NCI-H345 treated with DMSO at 0.1 percent for 48 hours (cell line): ENCODE measurements at regions not wholly inside any gene's neighbourhood (a gene's known extent, or its start where the extent isn't known, plus 50 kb on each side); places are given as distances from the start of the nearest gene placed in this dataset.
"Not testable (repeated sequence)": the region's sequence is repeated elsewhere in the genome, so short reads cannot be mapped to it uniquely, and the experiment has no call there.

Source experiments
- DNase-seq: peaks from one replicate; lab custom pipeline; 2025; ENCODE audit not compliant: unreplicated experiment; lab: John Stamatoyannopoulos, UW

- no peak for DNase-seq
Observed at GRCh38 chr7:53491051-53491450, 455.6 kb downstream of the POM121L12 start.

GRCh38 chr7:53495181-53495580 lies 459.7 kb downstream of the POM121L12 start:
- DNase-seq: not testable (repeated sequence)

GRCh38 chr7:53500076-53500475 lies 464.6 kb downstream of the POM121L12 start:
- DNase-seq: no peak

GRCh38 chr7:53504914-53505313 lies 469.5 kb downstream of the POM121L12 start:
- no peak for DNase-seq

- no peak for DNase-seq
Observed at GRCh38 chr7:53518319-53518718, 482.9 kb downstream of the POM121L12 start.

- no peak for DNase-seq
Observed at GRCh38 chr7:53520841-53521240, 485.4 kb downstream of the POM121L12 start.

GRCh38 chr7:53521638-53522184 lies 486.3 kb downstream of the POM121L12 start:
- DNase-seq: peak; percentile 5

GRCh38 chr7:53539558-53539957 lies 504.1 kb downstream of the POM121L12 start:
- DNase-seq: no peak

GRCh38 chr7:53541475-53541874 lies 506.0 kb downstream of the POM121L12 start:
- no peak for DNase-seq

GRCh38 chr7:53542157-53542556 lies 506.7 kb downstream of the POM121L12 start:
- DNase-seq: no peak
